ENCODE measurements at regions not wholly inside any gene's neighbourhood (a gene's known extent, or its start where the extent isn't known, plus 50 kb on each side); places are given as distances from the start of the nearest gene placed in this dataset.

GRCh38 chr18:45517181-45517741, 98.0 kb upstream of the SLC14A2 start:
- H3K4me3 ChIP-seq (replicated peaks; ENCODE audit: low read depth, low read length) = no peak overlapping the region
- no peak for TF ChIP-seq CTCF (IDR thresholded peaks at IDR 0.05; ENCODE audit: low read length, missing control alignments)
- no peak for DNase-seq (ENCODE audit: low read depth)

DNA sequence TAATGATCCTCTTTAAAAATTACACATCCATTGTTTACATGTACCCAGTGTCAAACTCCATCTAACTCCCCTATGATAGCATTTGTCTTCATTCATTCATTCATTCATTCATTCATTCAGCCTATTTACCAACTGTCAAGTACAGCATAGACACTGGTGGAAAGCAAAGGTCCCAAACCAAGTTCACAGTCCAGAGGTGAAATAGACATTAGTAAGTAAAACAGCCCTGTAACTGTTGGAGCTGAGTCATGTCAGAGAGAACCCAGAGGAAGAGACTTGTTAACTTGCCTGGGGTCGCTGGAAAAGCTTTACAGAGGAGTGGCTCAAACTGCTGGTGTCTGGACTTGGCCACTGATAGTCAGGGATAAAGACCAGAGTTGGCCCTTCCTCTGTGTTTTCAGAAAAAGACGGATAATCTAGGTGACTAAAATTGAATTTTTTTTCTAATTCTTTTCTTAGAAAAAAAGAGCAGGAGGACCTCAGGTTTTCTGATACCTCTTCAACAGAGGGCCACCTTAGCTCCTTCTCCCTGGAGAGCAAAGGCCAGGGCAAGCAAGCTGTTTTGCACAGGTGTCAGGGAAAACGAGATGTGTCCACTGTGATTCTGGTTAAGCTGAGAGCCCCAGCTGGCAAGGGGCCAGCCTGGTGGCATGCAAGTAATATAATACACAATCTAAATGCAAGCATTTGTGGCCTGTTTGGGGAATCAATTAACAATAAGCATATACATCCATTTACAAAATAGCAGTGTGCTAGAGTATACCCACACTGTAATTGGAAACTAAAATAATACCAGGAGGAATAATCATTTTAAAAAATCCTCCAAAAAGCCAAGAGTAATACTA, 96.7 kb upstream of the SLC14A2 start:
- TF ChIP-seq CTCF (IDR thresholded peaks at IDR 0.05; ENCODE audit: low read length, missing control alignments) = no peak
- H3K4me3 ChIP-seq (replicated peaks; ENCODE audit: low read depth, low read length) = no peak overlapping the region
- DNase-seq (ENCODE audit: low read depth) = no peak

GRCh38 chr18:45519411-45520280, 95.6 kb upstream of the SLC14A2 start:
- H3K4me3 ChIP-seq (replicated peaks; ENCODE audit: low read depth, low read length) = no peak overlapping the region
- no peak for TF ChIP-seq CTCF (IDR thresholded peaks at IDR 0.05; ENCODE audit: low read length, missing control alignments)
- no peak for DNase-seq (ENCODE audit: low read depth)

DNA sequence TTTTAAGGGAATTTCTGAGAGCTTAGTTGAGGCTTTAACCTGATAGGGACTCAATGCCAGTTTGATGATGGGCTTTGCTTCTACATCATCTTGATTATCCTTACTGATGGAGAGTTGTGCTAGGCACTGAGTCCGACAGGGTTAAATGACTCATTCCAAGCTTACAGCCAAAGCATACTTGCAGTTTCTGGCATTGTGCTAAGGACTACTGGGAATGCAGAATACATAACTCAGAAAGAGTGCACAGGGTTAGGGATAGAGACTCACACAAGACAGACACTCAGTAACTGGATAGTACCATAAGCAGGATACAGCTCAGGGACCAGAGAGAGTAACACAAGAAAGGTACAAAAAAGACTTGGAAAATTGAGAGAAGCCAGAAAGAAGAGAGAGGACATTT, 94.1 kb upstream of the SLC14A2 start:
- DNase-seq (ENCODE audit: low read depth) = peak; percentile 43
- no peak overlapping the region for H3K4me3 ChIP-seq (replicated peaks; ENCODE audit: low read depth, low read length)
- no peak for TF ChIP-seq CTCF (IDR thresholded peaks at IDR 0.05; ENCODE audit: low read length, missing control alignments)

DNA sequence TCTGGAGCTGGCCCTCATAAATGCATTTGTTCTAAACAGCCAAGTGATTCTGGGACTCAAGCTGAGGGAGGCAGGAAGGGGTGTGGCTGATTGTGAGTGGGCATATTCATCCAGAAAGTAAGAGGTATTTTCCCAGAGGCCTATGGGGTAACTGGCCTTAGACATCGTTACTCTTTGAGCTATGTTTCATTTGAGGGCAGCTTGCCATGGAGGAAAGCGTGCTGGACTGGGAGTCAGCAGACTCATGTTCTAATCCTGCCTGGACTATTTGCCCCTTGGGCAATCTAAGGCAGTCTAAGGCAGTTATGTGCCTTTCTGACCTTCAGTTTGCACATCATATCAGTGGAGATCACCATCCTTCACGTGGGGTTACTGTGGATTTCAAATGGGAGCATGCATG, 93.5 kb upstream of the SLC14A2 start:
- peak; percentile 18 for DNase-seq (ENCODE audit: low read depth)
- H3K4me3 ChIP-seq (replicated peaks; ENCODE audit: low read depth, low read length) = no peak overlapping the region
- TF ChIP-seq CTCF (IDR thresholded peaks at IDR 0.05; ENCODE audit: low read length, missing control alignments) = no peak

DNA sequence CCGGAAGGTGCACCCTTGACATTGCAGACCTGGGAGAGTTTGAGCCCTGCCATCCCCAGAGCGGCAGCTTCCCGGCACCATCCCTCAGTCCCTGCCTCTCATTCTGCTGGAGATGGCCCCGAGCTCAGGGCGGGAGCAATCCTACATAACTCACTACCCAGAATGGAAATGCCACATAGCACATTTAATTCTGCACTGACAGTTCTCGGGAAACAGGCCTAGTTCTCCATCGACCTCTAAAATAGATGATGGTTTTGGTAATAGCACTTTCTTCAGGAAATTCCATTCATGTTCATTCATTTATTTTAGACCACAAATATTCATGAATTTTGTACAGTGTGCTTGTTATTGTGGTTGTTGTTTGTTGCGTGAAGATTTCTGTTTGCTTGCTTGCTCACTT, 92.9 kb upstream of the SLC14A2 start:
- H3K4me3 ChIP-seq (replicated peaks; ENCODE audit: low read depth, low read length) = no peak overlapping the region
- peak; percentile 30 for DNase-seq (ENCODE audit: low read depth)
- TF ChIP-seq CTCF (IDR thresholded peaks at IDR 0.05; ENCODE audit: low read length, missing control alignments) = no peak
